ENCODE measurements at regions not wholly inside any gene's neighbourhood (a gene's known extent, or its start where the extent isn't known, plus 50 kb on each side); places are given as distances from the start of the nearest gene placed in this dataset.
"Not testable (repeated sequence)": the region's sequence is repeated elsewhere in the genome, so short reads cannot be mapped to it uniquely, and the experiment has no call there.

DNA sequence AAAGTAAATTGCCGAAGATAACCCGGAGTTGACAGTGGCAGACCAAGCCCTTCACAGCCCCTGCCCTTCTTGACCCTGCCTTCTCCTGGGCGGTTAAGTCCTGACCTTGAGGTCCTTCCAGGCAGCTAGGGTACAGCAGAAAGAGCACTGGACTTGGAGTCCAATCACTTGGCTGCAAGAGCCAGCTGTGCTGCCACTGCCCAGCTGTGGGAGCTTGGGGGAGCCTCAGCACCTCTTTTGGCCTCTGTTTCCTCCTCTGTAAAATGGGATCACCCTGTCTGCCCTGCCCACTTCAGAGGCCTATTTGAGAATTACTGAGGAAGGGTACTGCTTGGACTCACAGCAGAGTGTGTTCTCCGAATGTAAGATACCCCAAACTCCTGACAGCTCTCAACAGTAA, 66.2 kb upstream of the SMAD6 start:
- DNase-seq, result no peak

DNA sequence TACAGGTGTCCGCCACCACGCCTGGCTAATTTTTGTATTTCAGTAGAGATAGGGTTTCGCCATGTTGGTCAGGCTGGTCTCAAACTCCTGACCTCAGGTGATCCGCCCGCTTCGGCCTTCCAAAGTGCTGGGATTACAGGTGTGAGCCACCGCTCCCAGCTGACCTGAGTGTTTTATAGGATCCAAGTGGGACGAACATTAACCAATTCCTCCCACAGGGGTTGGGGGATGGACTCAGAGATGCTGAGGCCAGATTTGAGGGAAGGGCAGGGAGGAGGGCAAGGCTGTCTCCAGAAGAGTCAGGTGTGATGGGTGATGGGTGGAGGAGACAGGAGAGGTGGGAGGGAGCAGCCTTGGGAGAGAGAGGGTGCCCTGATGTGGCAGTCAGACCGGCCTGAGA, 65.0 kb upstream of the SMAD6 start:
- DNase-seq, result not testable (repeated sequence)

DNA sequence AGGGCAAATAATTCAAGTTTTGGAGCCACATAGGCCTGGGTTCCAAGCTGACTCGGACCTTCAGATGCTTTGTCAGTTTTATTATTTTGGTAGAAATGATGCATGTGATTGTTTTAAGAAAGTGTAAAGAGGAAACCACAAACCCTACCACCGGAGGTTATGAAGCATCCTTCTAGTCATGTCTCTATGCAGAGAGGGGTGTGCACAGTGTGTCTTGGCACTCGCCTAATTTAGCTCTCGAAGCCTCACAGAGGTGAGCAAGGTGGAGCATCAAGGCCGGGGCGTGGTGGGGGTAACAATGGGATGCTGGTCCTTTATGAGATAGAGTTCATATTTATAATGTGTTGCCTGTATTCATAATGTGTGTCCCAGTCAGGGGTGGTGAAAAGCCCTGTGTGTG, 63.7 kb upstream of the SMAD6 start:
- DNase-seq, result peak in 1 of 5 experiments; percentile 89

DNA sequence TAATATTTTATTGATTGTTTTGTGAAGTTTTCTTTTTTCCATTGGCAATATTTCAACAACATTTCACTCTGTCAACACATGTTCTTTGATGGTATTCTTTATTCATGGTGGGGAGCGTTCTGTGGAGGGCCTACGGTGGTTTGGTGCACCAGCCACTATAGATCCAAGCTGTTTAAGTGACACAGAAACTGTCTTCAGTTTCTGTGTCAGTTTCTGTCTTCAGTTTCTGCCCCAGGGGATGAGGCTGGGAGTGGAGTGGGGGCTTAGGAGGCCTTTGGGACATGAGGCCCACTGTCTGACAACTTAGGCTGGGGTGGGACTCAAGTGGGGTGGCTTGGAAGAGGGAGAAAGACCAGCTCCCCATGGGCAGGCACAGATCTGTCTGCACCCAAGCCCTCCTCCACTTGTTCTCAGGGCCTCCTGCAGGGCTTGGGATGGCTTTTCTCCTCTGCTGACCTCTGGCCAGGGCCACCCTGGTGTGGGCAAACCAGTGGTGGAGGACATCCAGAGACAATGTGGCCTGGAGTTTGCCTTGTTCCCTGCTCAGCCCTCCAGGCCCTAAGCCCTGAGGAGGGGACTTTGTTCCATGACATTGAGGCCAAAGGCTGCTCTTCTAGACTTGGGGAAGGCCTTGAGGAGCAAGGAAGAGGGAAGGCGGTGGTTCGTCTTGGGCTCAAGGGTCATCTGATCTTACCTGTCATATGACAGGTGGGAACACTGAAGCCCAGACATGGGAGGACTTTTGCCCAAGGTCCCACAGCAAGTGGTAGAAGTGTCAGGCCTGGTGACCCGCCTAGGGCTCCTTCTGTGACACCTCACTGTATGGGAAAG, 60.3 kb upstream of the SMAD6 start:
- DNase-seq, result no peak

DNA sequence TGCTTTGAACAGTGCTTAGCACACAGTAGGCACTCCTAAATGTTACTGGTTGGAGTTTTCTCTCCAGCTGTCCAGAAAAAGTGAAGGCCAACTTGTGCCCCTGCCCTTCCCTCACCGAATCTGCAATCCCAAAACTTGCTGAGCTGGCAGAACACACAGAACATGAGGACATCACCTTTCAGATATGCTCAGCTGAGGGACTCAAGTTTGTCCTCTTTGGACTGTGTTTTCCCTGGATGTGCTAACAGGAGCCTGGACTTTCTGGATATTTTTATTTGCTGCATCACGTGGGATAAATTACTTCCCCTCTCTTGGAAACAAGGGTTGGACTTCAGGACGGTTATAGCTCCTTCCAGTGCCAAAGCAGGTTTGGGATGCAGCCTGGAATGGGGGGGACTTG, 59.5 kb upstream of the SMAD6 start:
- no peak for DNase-seq

DNA sequence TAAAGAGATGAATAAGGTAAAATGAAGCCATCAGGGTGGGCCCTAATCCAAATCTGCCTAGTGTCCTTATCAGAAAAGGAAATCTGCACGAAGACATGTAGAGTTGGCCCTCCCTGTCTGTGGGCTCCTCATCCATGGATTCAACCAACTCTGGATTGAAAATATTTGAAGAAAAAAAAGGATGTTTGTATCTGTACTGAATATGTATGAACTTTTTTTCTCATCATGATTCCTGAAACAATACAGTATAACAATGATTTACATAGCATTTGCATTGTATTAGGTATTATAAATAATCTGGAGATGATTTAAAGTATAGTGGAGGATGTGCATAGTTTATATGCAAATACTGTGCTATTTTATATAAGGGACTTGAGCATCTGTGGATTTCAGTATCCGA, 59.0 kb upstream of the SMAD6 start:
- no peak for DNase-seq

DNA sequence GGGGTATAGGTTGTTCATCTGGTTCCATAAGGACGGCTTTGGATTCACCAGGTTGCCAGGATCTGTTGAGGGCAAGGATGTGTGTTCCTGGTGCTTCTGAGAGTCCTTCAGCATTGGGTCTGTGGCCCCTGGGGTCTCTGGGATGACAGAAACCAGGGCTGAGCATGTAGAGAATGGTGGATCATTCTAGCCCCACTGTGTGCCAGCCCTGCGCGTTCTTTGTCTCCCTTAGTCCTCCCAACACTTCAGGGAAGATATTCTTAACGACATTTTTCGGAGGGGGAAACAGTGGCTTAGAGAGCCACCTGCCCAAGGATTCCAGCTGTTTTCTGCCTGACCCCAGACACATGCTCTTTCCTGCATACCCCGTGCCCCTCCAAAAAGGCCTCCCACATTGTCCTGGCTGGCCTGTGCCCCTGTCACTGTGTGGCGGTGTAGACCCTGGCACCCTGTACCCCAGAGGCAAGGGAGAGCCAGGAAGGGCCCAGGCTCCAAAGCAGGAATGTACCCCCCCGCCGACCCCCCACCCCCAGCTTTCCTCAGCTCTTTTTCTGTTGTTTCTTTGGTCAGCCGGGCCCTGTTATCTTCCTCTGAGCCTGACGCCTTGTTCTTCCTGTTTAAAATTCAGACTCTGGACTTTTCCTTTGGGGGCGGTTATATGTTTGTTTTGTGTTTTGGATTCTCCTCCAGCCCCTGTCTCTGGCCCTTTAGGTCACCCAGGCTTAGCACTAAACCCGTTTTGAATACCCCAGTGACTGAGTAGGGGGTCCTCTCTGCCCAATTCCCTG, 57.8 kb upstream of the SMAD6 start:
- no peak for DNase-seq

DNA sequence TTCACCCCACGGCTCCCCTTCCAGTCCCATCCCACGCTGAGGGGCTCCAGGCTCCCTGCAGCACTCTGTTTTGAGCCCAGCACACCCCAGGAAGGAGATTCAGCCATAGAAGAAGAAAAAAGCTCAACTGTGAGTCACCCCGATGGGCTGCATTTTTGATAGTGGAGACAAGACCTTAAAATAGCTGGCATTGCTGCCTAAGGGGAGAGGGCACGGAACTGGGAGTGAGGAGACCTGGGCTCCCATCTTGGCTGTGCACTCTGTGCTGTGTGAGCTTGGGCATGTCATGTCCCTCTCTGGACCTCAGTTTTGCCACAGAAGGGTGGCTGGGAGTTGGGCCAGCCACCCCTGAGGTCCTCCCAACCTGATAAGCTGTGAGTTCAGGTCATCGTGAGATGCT, 57.2 kb upstream of the SMAD6 start:
- no peak for DNase-seq

DNA sequence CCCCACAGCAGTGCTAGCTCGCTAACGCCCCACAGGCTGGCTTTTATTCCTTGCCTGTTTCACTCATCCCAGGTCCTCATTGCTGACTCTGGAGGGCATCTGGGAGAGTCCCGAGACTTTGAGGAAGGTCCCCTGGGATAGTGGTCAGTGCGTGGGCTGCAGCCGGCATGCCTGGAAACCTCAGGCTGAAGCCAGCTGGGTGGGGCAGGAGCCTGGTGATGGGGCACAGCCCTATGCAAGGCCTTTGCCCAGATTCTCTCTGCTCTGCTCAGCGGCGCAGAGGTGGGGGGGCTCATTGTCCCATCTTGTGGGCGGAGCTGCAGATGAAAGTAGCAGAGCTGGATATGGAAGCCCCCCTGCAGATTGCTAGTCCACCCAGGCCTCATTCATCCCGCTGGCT, 55.7 kb upstream of the SMAD6 start:
- DNase-seq, result no peak

DNA sequence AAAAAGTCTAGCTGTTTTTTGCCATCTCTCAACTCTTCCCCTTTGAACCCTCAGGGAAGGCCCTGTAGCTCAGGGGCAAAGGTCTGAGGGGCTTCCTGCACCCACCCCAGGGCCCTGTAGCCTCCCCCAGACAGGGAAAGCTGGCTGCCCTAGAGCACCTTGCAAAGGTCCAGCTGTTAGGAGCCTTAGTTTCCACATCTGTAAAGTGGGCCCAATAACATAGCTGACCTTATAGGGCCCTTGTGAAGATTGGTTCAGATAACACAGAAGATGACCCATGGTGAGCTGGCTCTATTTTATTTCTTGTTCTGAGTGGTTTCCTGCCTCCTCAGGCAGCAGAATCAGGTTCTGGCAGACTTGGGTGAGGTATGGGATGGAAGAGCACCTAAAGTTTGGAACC, 55.2 kb upstream of the SMAD6 start:
- no peak for DNase-seq

DNA sequence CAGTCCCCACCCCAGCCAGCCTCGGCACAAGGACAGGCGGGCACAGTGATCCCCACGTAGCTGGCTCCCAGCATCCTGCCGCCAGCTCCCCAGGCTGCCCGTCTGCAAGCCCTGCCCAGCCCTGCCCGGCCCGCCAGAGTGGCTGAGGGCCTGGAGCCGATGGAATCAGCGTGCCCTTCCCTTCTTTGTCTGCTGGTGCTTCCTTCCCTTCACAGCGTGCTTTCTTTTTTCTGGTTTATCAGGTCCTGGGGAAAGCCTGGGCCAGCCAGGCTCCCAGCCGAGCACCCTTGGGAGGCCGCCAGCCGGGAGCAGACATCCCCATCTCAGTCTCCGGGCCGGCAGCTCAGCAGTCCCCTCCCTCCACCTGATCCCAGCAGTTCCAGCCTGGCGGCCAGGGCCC, 54.7 kb upstream of the SMAD6 start:
- DNase-seq, result no peak

DNA sequence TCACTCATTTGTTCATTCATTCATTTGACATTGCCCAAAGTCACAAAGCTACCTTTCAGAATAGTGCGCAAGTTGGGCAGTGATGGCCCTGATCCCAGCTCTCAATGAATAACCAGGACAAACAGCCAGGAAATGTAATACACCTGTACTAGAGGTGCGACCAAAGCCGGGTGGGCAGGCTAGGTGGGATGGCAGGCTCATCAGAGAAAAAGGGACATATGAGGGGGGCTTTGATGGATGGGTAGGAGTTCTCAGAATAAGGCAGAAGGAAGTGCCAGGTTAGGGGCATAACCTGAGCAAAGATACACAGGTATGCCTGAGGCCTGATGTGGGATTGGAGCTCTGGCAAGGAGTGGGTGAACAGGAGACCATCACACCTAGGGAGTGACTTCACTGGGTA, 53.4 kb upstream of the SMAD6 start:
- no peak for DNase-seq

DNA sequence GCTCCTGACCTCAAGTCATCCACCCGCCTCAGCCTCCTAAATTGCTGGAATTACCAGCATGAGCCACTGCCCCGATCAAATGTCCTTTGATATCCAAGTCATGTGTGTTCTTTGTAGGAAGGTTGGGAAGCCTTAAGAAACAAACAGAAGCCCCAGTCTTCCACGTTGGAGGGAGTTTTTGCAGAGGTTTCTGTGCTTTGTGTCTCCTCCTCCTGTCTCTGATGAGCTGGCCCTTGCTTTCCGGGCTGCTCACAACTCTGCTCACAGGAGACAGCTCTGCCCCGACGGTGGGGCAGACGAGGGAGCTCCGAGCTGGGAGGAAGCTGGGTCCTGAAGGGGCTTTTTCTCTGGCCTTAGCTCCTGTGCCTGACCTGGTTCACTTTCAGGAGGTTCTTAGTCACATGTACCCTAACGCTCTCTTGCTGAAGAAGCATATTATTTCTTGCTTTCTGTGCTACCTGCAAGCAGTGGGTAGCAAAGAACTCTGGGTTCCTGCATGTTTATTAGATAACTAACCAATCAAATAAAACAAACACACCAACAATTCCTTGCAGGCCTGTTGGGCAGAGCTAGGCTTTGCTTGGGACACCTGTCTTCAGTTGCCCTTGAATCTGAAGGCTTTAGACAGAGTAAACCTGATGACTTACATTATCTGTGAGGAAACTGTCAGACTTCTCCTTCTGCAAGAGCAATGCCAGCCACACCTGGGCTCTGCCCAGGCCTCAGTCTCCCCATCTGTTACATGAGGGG, 52.6 kb upstream of the SMAD6 start:
- no peak for DNase-seq

DNA sequence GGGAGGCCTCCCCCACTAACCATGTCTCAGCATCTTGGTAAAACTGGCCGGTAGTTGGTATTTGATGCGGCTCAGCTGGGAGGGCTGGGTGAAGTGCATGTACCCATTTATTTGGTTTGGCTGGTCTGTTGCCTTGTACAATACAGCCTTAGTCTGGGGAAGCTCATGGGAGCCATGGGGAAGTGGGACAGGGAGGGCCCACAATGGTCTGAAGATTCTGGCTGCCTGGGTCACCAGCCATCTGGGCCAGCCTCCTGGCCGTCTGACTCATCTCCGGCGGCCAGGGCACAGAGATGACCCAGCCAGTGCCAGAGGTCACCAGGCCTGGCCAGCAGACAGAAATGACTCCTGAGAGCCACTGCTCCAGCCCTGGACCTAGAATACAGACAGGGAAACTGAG, 51.6 kb upstream of the SMAD6 start:
- DNase-seq, result no peak

DNA sequence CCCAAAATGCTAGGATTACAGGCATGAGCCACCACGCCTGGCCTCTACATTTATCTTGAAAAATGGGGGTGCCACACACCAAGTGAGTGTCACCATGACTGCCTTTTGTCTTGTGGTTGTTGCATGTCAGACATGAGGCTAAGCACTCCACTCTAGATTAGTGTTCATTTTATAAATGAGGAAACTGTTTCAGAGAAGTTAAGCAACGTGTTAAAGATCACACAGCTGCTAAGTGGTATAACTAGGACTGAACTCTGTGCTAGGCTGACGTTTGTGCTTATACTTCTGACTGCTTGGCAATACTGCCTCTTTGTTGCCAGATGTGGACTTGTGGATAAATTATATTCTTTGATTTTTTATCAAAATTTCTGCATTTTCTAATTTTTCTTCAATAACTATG, 50.8 kb upstream of the SMAD6 start:
- no peak for DNase-seq

DNA sequence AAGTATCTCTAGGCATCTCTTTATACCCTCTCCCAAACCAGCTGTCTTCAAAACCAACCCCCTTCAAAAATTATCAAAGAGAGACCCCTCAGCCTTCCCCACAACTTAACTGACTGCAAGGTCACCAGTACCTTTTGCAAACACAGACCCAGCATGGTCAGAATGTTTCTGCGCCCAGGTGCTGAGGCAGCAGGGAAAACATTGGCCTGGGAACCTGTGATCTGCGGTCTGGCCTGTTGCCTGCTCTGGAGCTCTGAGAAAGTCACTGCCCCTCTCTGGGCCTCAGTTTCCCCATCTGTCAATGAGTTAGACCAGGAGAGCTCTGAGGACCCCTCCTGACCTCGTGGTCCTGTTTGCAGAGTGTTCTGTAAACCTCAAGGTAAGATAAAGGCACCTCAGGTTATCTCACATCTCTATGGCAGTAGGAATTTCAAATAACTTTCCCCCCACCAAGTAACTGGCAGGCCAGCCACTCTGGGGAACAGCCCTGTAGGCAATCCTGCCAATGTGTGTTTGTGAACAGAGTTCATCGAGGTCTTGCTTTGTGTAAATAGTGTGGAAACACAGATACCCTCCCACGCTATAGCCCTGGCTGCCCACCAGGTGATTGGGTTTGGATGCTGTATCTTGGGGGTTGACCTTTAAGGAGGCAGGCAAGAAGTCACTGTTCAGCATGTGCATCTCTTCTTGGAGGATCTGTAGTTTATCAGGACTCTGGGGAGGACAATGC, 50.0 kb upstream of the SMAD6 start:
- DNase-seq, result no peak

All from T-helper 2 cell (primary cell).